Vagina (tissue), 2 donors: ENCODE measurements at regions not wholly inside any gene's neighbourhood (a gene's known extent, or its start where the extent isn't known, plus 50 kb on each side); places are given as distances from the start of the nearest gene placed in this dataset.

Experiments used
- CTCF ChIP-seq, 3 experiments: fragments of 450-650 bp in 2 of 3; fragments of 200-600 bp in 1 of 3; sonication (generic) in 1 of 3; IDR thresholded peaks; one replicate each; pipeline ENCODE4 v1.5.1; 2017 to 2019; ENCODE audit warnings: antibody characterized with exemption in 3 of 3, mild to moderate bottlenecking in 2 of 3, moderate library complexity in 2 of 3
- POLR2A ChIP-seq, 2 donors: fragments of 450-650 bp; IDR thresholded peaks; one replicate each; pipeline ENCODE4 v1.6.1; 2017; ENCODE audit warnings: antibody characterized with exemption in 2 of 2, mild to moderate bottlenecking in 2 of 2, moderate library complexity in 2 of 2

- TF ChIP-seq CTCF (IDR thresholded peaks at IDR 0.05) (no peak), POLR2A (IDR thresholded peaks at IDR 0.05) (no peak)
These were observed 228.7 kb upstream of the RND3 start for GRCh38 chr2:150716186-150716585.
